ENCODE measurements at regions not wholly inside any gene's neighbourhood (a gene's known extent, or its start where the extent isn't known, plus 50 kb on each side); places are given as distances from the start of the nearest gene placed in this dataset.

GRCh38 chr16:86370062-86370461 lies 140.3 kb upstream of the FOXF1 start:
- no peak for DNase-seq (ENCODE audit: low read depth in 4 of 4, low spot score in 2 of 4)

GRCh38 chr16:86371083-86371803 lies 139.1 kb upstream of the FOXF1 start:
- no peak for DNase-seq (ENCODE audit: low read depth in 4 of 4, low spot score in 2 of 4)

GRCh38 chr16:86372193-86372592 lies 138.1 kb upstream of the FOXF1 start:
- DNase-seq (ENCODE audit: low read depth in 4 of 4, low spot score in 2 of 4) = no peak

GRCh38 chr16:86373276-86373901 lies 136.9 kb upstream of the FOXF1 start:
- no peak for DNase-seq (ENCODE audit: low read depth in 4 of 4, low spot score in 2 of 4)

GRCh38 chr16:86374603-86375130 lies 135.7 kb upstream of the FOXF1 start:
- no peak for DNase-seq (ENCODE audit: low read depth in 4 of 4, low spot score in 2 of 4)

DNA sequence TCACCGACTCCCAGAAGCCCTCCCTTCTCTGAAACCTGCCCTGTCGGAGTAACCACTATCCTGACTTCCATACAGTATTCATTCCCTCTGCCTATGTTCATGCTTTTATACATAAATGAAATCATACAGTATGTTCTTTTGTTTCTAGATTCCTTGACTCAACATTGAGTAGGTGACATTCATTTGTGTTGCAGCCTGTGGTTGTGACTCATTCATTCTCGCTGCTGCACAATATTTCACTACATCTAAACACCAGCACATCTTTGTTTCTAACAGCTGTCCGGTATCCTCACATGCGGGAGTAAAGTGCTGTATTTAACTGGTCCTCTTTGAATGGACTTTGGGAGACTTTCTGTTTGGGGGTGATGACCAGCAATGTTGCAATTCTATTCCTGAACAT lies 135.0 kb upstream of the FOXF1 start:
- no peak for DNase-seq (ENCODE audit: low read depth in 4 of 4, low spot score in 2 of 4)

DNA sequence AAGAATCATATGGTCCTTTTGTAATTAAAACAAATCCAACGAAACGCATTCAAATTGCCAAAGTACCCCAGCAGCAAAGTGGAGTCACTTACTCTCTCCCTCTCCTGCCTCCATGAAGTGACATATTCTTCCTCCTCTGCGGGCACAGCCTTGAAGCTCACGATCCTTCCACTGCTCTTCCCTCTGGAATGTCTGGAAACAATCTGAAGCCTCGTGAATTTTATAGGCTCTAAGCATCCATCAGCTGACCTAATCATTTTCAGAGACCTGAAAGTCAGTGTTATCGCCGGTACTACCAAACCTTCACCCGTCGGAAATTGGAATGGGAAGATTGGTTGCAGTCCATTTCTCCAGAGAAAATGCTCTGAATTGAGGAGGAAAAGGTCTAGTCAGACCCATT lies 134.5 kb upstream of the FOXF1 start:
- no peak for DNase-seq (ENCODE audit: low read depth in 4 of 4, low spot score in 2 of 4)

DNA sequence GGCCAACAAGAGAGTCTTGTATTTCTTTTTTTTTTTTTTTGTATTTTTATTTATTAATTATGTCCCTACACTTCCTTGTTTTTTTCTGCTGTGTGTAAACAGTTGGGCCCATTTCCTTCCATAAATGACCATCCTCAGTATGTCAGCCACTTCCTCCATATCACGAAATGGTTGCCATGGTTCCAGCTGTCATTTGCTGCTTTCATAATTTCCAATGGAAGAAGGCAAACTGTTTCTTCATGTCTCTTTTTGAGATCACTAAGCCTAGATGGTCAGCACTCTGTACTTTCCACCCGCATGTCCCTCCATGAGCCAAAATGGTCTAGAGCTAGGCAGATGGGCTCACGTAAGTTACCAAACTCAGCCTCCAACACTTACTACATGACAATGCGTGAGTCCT lies 133.5 kb upstream of the FOXF1 start:
- no peak for DNase-seq (ENCODE audit: low read depth in 4 of 4, low spot score in 2 of 4)

GRCh38 chr16:86377251-86378022 lies 132.9 kb upstream of the FOXF1 start:
- no peak for DNase-seq (ENCODE audit: low read depth in 4 of 4, low spot score in 2 of 4)

GRCh38 chr16:86378128-86378527 lies 132.2 kb upstream of the FOXF1 start:
- no peak for DNase-seq (ENCODE audit: low read depth in 4 of 4, low spot score in 2 of 4)

GRCh38 chr16:86378831-86379504 lies 131.4 kb upstream of the FOXF1 start:
- no peak for DNase-seq (ENCODE audit: low read depth in 4 of 4, low spot score in 2 of 4)

DNA sequence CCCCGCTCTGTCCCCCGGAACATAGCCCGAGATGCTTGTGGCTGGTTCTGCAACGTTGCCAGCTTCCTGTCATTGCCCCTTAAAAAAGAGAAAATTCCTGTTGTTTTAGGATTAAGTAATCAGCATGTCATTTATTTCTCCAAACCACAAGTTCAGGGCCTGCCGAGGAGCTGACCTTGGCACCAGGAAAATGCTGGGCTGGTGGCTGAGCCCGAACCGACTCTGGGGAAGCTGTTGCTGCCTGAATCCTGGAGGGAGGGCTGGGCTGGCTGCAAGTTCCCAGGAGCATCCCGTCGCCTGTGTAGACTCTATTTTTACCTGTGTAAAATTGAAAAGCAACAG lies 130.9 kb upstream of the FOXF1 start:
- no peak for DNase-seq (ENCODE audit: low read depth in 4 of 4, low spot score in 2 of 4)

- DNase-seq (ENCODE audit: low read depth in 4 of 4, low spot score in 2 of 4) = no peak
Measured at GRCh38 chr16:86380030-86380429, 130.3 kb upstream of the FOXF1 start.

DNA sequence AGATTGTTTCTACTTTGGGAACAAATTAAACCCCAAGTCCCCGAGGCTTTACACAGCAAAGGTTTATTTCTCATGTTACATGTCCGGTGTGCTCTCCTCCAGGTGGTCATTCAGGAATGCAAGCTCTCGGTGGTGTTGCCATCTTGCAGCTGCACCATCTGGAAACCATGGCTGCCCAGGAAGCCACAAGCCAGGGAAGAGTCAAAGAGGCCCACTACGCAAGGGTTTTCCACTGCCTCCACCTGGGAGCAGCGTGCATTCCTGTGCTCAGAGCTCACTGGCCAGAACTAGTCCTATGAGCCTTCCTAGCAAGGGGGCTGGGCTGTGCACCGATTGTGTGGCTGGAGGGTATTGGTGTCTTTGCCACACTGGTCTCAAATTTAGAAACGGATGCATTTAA lies 128.8 kb upstream of the FOXF1 start:
- DNase-seq (ENCODE audit: low read depth in 4 of 4, low spot score in 2 of 4) = no peak

GRCh38 chr16:86382067-86382773 lies 128.1 kb upstream of the FOXF1 start:
- DNase-seq (ENCODE audit: low read depth in 4 of 4, low spot score in 2 of 4) = no peak

DNA sequence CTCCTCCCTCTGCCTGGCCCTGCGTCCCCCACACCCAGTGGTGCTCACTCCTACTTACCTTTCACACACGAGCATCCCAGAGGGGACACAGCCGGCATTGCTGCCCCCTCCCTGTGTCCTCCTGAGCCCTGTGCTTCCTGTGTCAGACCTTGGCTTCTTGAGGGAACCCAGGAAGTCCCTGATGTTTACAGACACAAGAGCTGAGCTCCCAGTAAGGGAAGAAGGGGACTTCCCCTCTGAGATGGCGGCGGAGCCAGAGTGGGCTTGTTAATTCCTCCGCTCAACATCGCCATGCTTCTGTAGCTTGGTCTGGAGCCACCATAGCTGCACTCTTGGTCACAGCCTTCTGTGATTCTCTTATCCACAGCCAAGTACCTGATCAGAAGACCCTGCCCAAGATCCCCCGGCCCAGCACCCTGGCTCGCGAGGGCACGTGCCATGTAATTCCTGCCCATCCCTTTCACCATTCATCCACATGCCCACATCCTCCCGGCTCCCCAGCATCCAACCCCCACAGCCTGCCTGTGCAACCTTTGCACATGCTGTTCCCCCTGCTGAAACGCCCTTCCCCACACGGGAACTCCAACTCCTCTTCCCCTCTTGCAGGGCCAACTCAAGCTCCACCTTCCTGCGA lies 127.4 kb upstream of the FOXF1 start:
- DNase-seq (ENCODE audit: low read depth in 4 of 4, low spot score in 2 of 4) = no peak

DNA sequence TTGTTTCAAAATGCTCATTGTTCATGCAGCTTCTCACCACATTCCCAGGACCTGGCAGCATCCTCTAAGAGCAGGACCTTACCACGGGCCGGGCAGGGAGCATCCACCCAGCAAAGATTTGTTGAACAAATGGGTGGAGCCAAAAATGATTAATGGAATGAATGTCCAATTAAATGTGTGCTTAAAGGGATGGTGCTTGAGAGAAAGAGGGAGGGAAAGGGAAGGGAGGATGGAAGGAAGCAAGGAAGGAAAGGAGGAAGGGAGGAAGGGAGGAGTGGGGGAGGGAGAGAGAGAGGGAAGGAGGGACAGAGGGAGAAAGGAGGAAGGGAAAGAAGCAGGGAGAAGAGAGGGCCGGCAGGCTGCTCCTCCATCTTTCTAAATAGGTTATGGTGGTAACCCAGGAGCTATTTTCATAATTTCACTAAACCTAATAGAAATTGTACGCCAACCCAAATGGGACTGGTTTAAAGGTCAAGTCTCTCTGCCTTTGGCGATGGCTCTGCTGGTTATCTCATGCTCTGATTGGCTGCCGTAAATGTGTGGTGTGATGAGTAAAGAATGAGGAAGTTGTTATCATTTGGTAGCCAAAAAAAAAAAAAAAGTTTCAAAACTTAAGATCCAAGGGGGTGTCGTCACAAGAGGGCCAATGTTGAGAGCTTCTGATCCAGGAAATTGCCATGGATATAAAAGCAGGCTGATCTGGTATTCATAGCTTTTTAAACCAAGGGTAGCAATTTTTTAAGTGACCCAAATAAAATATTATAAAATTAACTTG lies 126.7 kb upstream of the FOXF1 start:
- no peak for DNase-seq (ENCODE audit: low read depth in 4 of 4, low spot score in 2 of 4)

DNA sequence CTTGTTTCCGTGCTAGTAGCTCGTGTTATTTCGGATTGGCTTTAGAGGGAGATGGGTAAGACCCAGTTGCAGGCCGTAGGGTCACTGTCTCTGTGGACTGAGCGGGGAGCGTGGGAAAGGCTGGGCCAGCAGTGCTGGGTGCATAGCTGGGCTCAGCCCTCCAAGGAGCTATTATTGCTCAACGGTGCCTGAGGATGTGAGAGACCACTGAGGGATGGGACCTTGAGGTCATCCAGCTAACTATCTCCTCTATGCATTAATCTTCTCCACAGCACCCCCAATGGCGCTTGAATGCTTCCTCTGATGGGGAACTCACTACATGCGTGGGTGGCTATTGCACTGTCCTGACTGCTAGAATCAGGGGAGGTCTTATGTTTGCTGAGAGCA lies 126.1 kb upstream of the FOXF1 start:
- no peak for DNase-seq (ENCODE audit: low read depth in 4 of 4, low spot score in 2 of 4)

DNA sequence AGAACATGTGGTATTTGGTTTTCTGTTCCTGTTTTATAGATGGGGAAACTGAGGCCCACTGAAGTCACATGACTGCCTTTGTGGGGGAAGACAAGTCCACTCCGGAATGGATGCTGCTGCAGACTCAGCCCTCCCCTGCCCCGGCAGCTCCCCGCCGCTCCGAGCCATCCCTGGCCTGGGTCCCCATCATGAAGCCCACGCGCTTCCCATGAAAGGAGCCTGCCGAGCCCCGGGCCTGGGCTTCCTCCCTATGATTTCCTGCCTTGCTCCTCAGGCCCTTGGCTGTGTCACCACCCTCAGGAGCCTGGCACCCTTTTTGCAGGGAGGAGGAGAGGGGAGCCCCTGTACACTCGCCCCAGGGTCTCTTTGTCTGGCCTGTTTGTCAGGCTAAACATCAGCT lies 125.3 kb upstream of the FOXF1 start:
- no peak for DNase-seq (ENCODE audit: low read depth in 4 of 4, low spot score in 2 of 4)
